Left colon (tissue), 2 donors: ENCODE measurements at regions not wholly inside any gene's neighbourhood (a gene's known extent, or its start where the extent isn't known, plus 50 kb on each side); places are given as distances from the start of the nearest gene placed in this dataset.

Source experiments
- ATAC-seq: fragments of 200-7000 bp; cut with Tn5 transposase; one replicate; pipeline ENCODE4 v1.9.1; 2020; ENCODE audit warnings: mild to moderate bottlenecking, moderate library complexity
- DNase-seq, 2 donors: peaks; one replicate each; pipeline ENCODE4 v3.0.0-alpha.2; 2020
- intact Hi-C, 2 donors: fragments of 100-400 bp; cut with DNase I in 1 of 2; cut with micrococcal nuclease in 1 of 2; formaldehyde crosslinking; loops; one replicate each; pipeline versions ENCODE4 v1.11.2 to v1.14.0; 2022; cut with DNase I, micrococcal nuclease
- donor health status: DM: no; HTN: no; CAD: no.
- donor health status: DM: yes; HTN: yes; CAD: no.

DNA sequence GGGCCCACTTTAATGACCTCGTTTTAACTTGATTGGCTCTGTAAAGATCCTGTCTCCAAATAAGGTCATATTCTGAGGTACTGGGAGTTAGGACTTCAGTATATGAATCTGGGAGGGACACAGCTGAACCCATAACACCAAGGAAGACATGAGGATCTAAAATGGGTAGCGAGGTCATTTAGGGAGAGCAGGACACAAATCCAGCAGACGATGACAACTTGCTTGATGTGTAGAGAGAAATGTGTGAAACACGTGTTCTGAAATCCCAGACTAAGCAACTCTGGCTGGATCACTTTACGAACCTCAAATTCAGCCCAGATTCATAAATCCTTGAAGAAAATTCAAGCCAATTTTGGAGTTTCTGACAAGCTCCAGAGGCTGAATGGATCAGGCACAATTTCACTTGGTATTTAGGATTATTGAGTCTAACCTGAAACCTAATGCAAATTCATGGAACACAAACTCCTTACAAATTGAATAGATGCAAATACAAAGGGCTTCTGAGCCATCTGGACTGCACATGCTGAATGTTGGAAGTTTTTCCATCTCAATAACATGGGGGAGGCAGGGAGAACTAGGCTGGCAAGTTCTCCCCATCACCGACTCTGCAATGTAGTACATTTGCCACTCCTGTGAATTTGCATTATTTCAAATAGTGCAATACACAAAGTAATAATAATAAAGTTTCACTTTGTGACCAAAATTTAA lies 74.0 kb upstream of the SLC30A5 start:
- intact Hi-C loops, result no loop called here
- ATAC-seq (no peak), DNase-seq (no peak)

DNA sequence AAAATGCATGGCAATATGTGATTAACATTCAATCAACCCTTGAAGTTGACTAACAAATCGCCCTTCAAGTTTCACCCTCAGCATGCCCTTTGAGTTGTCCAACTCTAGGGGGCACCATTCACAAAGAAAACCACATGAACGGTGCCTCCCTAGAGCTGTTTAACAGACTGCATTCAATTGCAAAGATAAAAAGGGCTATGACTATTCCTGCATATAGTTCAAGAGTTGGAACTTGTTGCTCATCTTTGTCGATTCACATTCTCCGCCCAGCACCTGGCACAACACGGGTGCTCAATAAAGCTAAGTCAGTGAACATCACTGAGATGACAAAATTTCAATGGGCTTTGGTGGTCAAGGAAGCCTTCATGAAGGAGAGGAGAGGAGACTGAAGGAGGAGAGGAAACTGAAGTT lies 69.6 kb upstream of the SLC30A5 start:
- DNase-seq, result no peak
- intact Hi-C loops, result no loop called here
- peak; percentile 86 for ATAC-seq

DNA sequence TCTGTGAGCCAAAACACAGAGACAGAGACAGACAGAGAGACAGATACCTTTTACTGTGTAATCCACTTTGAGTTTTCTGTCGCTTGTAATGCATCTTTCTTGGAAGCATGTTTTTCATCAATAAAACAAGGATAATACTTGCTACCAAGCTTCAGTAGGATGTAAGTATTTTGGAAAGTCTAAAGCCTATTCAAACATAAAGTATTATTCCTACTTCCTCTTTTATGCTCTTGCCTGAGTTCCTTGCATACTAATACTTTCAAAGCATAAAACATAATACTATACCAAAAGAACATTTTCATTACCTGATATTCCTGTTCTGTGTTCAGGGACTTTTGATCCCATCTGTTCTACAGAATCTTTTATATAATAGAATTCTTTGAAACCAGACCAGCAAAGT lies 64.5 kb upstream of the SLC30A5 start:
- intact Hi-C loops, result no loop called here
- DNase-seq (no peak), ATAC-seq (no peak)

DNA sequence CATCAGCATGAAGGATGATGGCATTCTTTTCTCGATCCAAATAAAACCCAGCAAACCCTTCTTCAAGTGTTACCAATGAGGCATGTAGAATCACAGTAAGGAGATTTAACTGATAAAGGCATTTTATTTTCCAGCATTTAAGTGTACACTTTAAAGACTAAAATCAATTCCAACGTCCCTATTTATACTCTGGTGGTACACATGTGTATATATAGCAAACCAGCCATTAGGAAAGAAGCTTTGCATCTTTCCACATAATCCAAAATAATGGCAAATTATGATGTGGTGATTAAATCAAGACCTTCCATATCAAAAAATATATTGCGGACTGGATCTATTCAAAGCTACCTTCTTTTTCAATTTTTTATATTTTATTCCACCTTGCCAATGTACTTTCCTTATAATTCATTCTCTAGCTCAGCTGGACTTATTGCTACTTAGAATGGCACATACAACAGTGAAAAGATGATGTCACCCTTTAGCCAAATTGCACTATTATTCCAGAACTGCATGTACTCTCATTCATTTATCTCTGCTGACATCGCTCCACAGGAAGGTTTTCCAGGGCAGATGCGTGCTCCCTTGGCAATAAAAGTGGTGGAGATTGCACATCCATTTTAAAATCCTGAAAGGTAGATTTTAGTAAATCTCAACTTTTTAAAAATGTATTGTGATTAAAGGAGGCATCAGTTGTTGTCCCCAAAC lies 63.3 kb upstream of the SLC30A5 start:
- intact Hi-C loops, result no loop called here
- DNase-seq (no peak), ATAC-seq (no peak)

DNA sequence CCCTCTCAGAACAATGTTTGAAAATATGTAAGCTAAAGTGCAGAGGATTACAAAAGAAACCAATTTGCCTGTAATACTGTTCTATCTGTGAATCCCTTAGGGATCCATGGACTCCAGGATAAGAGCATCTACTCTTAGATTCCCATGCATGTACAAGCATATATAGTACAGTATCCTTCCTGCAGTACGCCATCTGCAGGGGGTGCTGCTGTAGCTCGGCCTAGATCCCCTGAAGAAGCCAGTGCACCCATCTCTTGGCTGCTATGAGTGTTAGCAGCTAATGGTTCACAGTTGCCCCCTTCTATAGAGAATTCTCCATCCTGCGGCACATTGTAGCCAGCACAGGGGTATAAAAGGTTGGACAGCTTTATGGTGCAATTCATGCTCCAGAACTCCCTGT lies 61.8 kb upstream of the SLC30A5 start:
- no peak for ATAC-seq
- intact Hi-C loops, result no loop called here
- no peak for DNase-seq

DNA sequence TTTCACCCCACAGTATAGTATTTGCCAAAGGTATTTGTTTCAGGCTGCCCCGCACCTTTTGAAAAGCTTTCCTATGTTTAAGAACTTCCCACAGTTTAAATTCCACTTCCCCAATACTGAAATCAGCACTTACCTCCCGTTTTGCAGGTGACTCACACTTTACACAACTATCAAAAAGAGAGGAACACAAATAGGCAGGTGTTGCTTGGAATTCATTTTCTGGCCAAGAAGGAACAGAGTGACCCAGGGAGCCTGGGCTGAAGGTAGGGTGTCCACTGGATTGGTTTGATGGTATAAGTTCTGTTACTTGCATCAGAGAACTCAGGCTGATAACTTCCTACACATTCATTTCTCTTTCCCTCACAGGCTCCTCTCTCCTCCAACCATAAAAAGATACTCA lies 60.1 kb upstream of the SLC30A5 start:
- no peak for ATAC-seq
- DNase-seq, result no peak
- intact Hi-C loops, result no loop called here

DNA sequence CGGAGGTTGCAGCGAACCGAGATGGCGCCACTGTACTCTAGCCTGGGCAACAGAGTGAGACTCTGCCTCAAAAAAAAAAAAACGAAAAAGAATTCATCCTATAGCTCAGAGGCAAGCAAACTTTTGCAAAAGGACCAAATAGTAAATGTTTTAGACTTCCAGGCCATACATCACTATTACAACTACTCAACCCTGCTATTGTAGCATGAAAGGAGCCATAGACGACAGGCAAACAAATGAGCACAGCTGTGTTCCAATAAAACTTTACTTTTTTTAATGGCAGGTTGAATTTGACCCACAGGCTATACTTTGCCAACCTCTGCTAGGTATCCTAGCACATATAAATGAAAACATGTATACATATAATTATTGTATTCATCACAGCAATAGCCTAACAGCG lies 58.9 kb upstream of the SLC30A5 start:
- no peak for DNase-seq
- ATAC-seq, result no peak
- intact Hi-C loops, result no loop called here

DNA sequence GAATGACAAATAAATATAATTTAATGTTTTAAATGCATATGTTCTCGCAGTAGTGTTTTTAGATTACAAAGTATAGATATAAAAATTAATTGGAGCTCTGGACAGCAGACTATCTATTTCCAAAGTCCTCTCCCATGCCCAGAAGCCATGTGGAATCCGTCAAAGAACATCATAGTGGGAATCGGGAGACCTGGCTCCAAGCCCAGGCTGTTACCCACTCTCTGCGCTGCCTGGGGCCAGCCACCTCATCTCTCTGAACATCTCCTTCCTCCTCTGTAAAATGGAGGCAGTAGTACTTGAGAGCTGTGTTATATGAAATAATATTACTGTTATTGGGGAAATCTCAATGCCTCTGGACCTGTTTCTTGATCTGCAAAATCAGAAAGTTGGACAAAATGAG lies 58.1 kb upstream of the SLC30A5 start:
- DNase-seq (no peak), ATAC-seq (no peak)
- intact Hi-C loops, result no loop called here

DNA sequence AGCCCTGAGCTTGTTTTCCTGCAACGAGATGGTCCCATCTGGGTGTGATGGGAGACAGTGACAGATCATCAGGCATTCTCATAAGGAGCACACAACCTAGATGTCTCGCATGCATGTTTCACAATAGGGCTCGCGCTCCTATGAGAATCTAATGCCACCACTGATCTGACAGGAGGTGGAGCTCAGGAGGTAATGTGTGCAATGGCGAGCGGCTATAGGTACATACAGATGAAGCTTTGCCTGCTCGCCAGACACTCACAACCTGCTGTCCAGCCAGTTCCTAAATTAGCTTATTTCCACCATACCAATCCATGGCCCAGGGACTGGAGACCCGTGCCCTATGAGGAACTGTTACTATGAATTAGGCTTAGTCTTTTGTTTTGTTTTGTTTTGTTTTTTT lies 55.3 kb upstream of the SLC30A5 start:
- intact Hi-C loops, result no loop called here
- no peak for DNase-seq
- ATAC-seq, result no peak

DNA sequence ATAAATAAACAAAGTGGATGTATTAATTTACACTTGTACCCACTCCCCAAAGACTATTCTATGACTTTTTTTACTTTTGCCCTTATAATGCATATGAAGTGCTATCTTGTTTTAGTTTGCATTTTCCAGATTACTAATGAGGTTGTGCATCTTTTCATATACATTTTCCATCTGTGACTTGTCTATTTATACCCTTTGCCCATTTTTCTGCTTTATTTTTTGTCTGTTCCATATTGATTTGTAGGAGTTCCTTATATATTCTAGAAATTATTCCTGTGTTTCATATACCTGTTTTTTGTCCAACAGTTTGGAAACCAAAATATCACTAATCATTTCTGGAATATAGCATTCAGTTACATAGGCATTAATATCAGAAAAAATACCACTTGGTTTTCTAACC lies 54.0 kb upstream of the SLC30A5 start:
- DNase-seq (no peak), ATAC-seq (no peak)
- intact Hi-C loops, result no loop called here

DNA sequence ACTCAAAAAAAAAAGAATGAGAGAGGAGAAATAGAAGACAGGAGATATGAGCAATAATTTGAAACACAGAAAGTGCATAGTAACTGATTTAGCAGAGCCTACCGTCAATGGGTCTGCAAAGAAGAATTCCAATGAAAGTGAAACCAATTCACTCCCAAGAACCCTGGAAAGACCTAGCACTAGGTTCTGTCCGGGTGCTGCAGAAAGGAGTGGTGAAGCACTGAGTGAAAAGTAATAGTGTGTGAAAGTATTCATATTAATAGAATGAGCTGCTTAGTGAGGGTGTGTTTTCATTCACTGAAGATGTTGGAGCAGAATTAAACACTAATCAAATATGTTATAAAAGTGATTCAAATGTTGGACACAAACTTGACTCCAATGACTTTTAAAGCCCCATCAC lies 51.3 kb upstream of the SLC30A5 start:
- ATAC-seq, result peak; percentile 3
- intact Hi-C loops, result no loop called here

DNA sequence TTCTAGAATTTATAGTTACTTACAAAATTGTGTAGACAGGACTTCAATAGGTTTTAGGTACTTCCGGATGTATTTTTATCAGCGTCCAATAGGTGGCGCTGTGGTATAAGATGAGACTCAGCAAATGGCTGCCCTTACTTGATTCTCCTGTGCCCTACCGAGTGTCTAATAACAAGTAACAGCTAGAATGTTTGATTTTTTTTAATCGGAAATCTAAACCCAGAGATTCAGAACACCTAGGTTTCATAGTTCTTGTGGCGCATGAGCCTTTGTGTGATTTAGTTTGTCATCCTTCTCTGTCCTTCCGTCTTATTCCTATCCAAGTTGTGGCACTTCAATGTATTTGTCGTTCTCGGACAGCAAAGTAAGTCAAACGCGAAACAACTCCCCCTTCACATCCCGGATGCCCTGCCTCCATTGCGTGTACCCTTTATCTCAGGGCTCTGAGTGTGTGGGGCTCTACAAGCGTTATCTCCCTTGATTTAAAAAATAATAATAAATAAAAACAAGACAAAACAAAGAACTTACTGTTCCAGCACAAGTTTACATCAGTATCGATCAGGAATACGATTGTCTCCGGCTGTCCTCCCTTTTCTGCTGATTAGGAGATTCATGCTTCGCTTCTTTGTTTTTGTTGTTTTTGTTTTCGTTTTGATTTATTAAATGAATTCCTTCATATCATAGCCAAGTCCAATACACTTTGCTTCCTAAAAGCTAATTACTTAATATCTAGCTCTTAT lies 50.7 kb upstream of the SLC30A5 start:
- peak; percentile 96 for ATAC-seq
- intact Hi-C loops, result no loop called here
- DNase-seq, result peak; percentile 61 to 64

More for the DNA sequence above, 51.3 kb upstream of the SLC30A5 start:
- DNase-seq, result no peak

DNA sequence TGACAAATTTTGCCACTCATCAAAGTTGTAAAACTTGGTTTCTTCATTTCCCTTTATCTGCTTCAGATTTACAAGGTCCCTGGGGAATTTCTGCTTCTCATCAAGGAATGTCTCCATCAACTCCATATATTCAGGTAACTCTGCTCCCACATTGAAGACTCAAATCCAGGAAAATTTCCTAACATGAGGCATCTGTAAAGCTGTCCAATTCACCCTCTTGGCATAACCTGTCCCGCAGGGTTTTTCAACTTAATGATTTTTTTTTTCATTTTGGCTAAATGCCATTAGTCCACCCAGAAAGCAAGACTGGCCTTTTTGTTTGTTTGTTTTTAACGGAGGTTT lies 50.2 kb upstream of the SLC30A5 start:
- intact Hi-C loops, result no loop called here
- peak; percentile 16 for ATAC-seq
- DNase-seq, result no peak
